ENCODE measurements at regions not wholly inside any gene's neighbourhood (a gene's known extent, or its start where the extent isn't known, plus 50 kb on each side); places are given as distances from the start of the nearest gene placed in this dataset.

- no peak for DNase-seq (ENCODE audit: low spot score)
- Histone ChIP-seq H3K4me2 (no peak overlapping the region), H3K27me3 (no peaks in the 10 kb centered on the region), H4K20me1 (ENCODE audit: low read depth) (no peaks in the 10 kb centered on the region), H3K9me3 (ENCODE audit: low read depth) (no peaks in the 10 kb centered on the region), H3K9ac (no peak overlapping the region), H3K36me3 (no peaks in the 10 kb centered on the region), H3F3A (ENCODE audit: low read depth) (no peaks in the 10 kb centered on the region), H3K4me3 (no peak overlapping the region), H3K4me1 (peaks cover 10% of the 10 kb centered on the region), H3K27ac (no peak overlapping the region), H3K79me2 (ENCODE audit: low read depth) (no peaks in the 10 kb centered on the region), H2AFZ (replicated peaks) (no peak overlapping the region)
- no peak overlapping the region for H3K27ac Mint-ChIP-seq
- H3K9me3 Mint-ChIP-seq = peaks cover 6% of the 10 kb centered on the region
- TF ChIP-seq CTCF (IDR thresholded peaks at IDR 0.05) = no peak
- TF ChIP-seq EZH2 (IDR thresholded peaks at IDR 0.05) = no peak
- no peak for TF ChIP-seq EZH2phosphoT487 (IDR thresholded peaks at IDR 0.05)
- no peaks in the 10 kb centered on the region for H3K36me3 Mint-ChIP-seq
- peaks cover 3% of the 10 kb centered on the region for H3K27me3 Mint-ChIP-seq (ENCODE audit: insufficient read depth, low read depth)
- H3K4me3 Mint-ChIP-seq = no peak overlapping the region
- peaks cover 2% of the 10 kb centered on the region for H3K4me1 Mint-ChIP-seq
These were observed 138.9 kb upstream of the NRIP1 start for GRCh38 chr21:15203740-15204139.

- Histone ChIP-seq H3K27me3 (no peaks in the 10 kb centered on the region), H3K79me2 (ENCODE audit: low read depth) (no peaks in the 10 kb centered on the region), H3K9me3 (ENCODE audit: low read depth) (no peaks in the 10 kb centered on the region), H3F3A (ENCODE audit: low read depth) (no peaks in the 10 kb centered on the region), H2AFZ (replicated peaks) (no peak overlapping the region), H3K9ac (no peak overlapping the region), H3K36me3 (no peaks in the 10 kb centered on the region), H3K4me2 (no peak overlapping the region), H3K4me1 (peaks cover 7% of the 10 kb centered on the region), H3K27ac (no peak overlapping the region), H4K20me1 (ENCODE audit: low read depth) (no peaks in the 10 kb centered on the region), H3K4me3 (no peak overlapping the region)
- Mint-ChIP-seq H3K4me3 (no peak overlapping the region), H3K27me3 (ENCODE audit: insufficient read depth, low read depth) (peaks cover 3% of the 10 kb centered on the region), H3K4me1 (peaks cover 2% of the 10 kb centered on the region), H3K27ac (no peak overlapping the region), H3K36me3 (no peaks in the 10 kb centered on the region), H3K9me3 (peaks cover 6% of the 10 kb centered on the region)
- no peak for TF ChIP-seq CTCF (IDR thresholded peaks at IDR 0.05)
- no peak for TF ChIP-seq EZH2 (IDR thresholded peaks at IDR 0.05)
- no peak for TF ChIP-seq EZH2phosphoT487 (IDR thresholded peaks at IDR 0.05)
- DNase-seq (ENCODE audit: low spot score) = no peak
These were observed 139.6 kb upstream of the NRIP1 start for GRCh38 chr21:15204140-15204969.

- no peaks in the 10 kb centered on the region for H4K20me1 ChIP-seq (ENCODE audit: low read depth)
- TF ChIP-seq EZH2phosphoT487 (IDR thresholded peaks at IDR 0.05) (no peak), EZH2 (IDR thresholded peaks at IDR 0.05) (no peak), CTCF (IDR thresholded peaks at IDR 0.05) (no peak)
- no peak for DNase-seq (ENCODE audit: low spot score)
- Mint-ChIP-seq H3K4me1 (peaks cover 4% of the 10 kb centered on the region), H3K27ac (no peak overlapping the region), H3K36me3 (no peaks in the 10 kb centered on the region), H3K27me3 (ENCODE audit: insufficient read depth, low read depth) (peaks cover 3% of the 10 kb centered on the region), H3K4me3 (no peak overlapping the region), H3K9me3 (peaks cover 6% of the 10 kb centered on the region)
- H3K9ac ChIP-seq = no peak overlapping the region
- no peaks in the 10 kb centered on the region for H3K9me3 ChIP-seq (ENCODE audit: low read depth)
- no peak overlapping the region for H3K4me2 ChIP-seq
- no peaks in the 10 kb centered on the region for H3K27me3 ChIP-seq
- peaks cover 1% of the 10 kb centered on the region for H3K4me1 ChIP-seq
- H2AFZ ChIP-seq (replicated peaks) = no peak overlapping the region
- H3F3A ChIP-seq (ENCODE audit: low read depth) = no peaks in the 10 kb centered on the region
- H3K79me2 ChIP-seq (ENCODE audit: low read depth) = no peaks in the 10 kb centered on the region
- H3K4me3 ChIP-seq = no peak overlapping the region
- no peak overlapping the region for H3K27ac ChIP-seq
- no peaks in the 10 kb centered on the region for H3K36me3 ChIP-seq
These were observed 140.1 kb upstream of the NRIP1 start for GRCh38 chr21:15204970-15205286.

All from neural progenitor cell (in vitro differentiated cells).